ENCODE measurements at regions not wholly inside any gene's neighbourhood (a gene's known extent, or its start where the extent isn't known, plus 50 kb on each side); places are given as distances from the start of the nearest gene placed in this dataset.

GRCh38 chrX:40868868-40869267 is 133.5 kb upstream of the MED14 start:
- TF ChIP-seq CTCF (conservative IDR thresholded peaks at IDR 0.05; ENCODE audit: low read length) = no peak
- no peak for TF ChIP-seq EZH2phosphoT487 (IDR thresholded peaks at IDR 0.05; ENCODE audit: borderline replicate concordance, low read depth, low read length)

Data from OCI-LY7 (cell line).